ENCODE measurements at regions not wholly inside any gene's neighbourhood (a gene's known extent, or its start where the extent isn't known, plus 50 kb on each side); places are given as distances from the start of the nearest gene placed in this dataset.

- no peak overlapping the region for H3K9ac ChIP-seq (ENCODE audit: low read length)
Observed at GRCh38 chr11:123362941-123363340, 67.1 kb upstream of the GRAMD1B start.

GRCh38 chr11:123362186-123362585 is 67.9 kb upstream of the GRAMD1B start:
- Histone ChIP-seq H3K4me3 (ENCODE audit: low read length) (no peak overlapping the region), H3K4me1 (ENCODE audit: low read length) (no peaks in the 10 kb centered on the region), H3K9me3 (replicated peaks; ENCODE audit: insufficient read depth, low read length) (no peaks in the 10 kb centered on the region), H3K36me3 (replicated peaks; ENCODE audit: insufficient read depth, low read length) (no peaks in the 10 kb centered on the region), H3F3A (ENCODE audit: insufficient read depth, low read length) (no peaks in the 10 kb centered on the region), H3K27me3 (replicated peaks; ENCODE audit: insufficient read depth, low read length) (peaks cover 15% of the 10 kb centered on the region; the same call in 1 of the 2 replicates), H2AFZ (ENCODE audit: low read length) (no peak overlapping the region), H3K79me2 (ENCODE audit: low read length) (no peaks in the 10 kb centered on the region), H3K27ac (ENCODE audit: low read length) (no peak overlapping the region), H3K4me2 (ENCODE audit: low read depth, low read length) (no peak overlapping the region), H3K9me2 (replicated peaks; ENCODE audit: insufficient read depth, low read length) (no peaks in the 10 kb centered on the region), H3K9ac (ENCODE audit: low read length) (no peak overlapping the region), H4K20me1 (ENCODE audit: insufficient read depth, low read length) (no peaks in the 10 kb centered on the region)
- DNase-seq = no peak
- TF ChIP-seq EZH2 (optimal IDR thresholded peaks at IDR 0.05; ENCODE audit: low read depth, low read length) (no peak), EZH2phosphoT487 (IDR thresholded peaks at IDR 0.05; ENCODE audit: low read length) (no peak)
- TF ChIP-seq, protein P1, sequence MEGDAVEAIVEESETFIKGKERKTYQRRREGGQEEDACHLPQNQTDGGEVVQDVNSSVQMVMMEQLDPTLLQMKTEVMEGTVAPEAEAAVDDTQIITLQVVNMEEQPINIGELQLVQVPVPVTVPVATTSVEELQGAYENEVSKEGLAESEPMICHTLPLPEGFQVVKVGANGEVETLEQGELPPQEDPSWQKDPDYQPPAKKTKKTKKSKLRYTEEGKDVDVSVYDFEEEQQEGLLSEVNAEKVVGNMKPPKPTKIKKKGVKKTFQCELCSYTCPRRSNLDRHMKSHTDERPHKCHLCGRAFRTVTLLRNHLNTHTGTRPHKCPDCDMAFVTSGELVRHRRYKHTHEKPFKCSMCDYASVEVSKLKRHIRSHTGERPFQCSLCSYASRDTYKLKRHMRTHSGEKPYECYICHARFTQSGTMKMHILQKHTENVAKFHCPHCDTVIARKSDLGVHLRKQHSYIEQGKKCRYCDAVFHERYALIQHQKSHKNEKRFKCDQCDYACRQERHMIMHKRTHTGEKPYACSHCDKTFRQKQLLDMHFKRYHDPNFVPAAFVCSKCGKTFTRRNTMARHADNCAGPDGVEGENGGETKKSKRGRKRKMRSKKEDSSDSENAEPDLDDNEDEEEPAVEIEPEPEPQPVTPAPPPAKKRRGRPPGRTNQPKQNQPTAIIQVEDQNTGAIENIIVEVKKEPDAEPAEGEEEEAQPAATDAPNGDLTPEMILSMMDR (IDR thresholded peaks at IDR 0.05; ENCODE audit: low read length) = no peak

More at GRCh38 chr11:123362941-123363340, 67.1 kb upstream of the GRAMD1B start:
- H3K27me3 ChIP-seq (replicated peaks; ENCODE audit: insufficient read depth, low read length) = peaks cover 12% of the 10 kb centered on the region; the same call in 1 of the 2 replicates
- TF ChIP-seq, protein P1 (IDR thresholded peaks at IDR 0.05; ENCODE audit: low read length) = no peak
- TF ChIP-seq EZH2phosphoT487 (IDR thresholded peaks at IDR 0.05; ENCODE audit: low read length) (no peak), EZH2 (optimal IDR thresholded peaks at IDR 0.05; ENCODE audit: low read depth, low read length) (no peak)
- H3K4me2 ChIP-seq (ENCODE audit: low read depth, low read length) = no peak overlapping the region
- no peaks in the 10 kb centered on the region for H3K4me1 ChIP-seq (ENCODE audit: low read length)
- H3F3A ChIP-seq (ENCODE audit: insufficient read depth, low read length) = no peaks in the 10 kb centered on the region
- H2AFZ ChIP-seq (ENCODE audit: low read length) = no peak overlapping the region
- no peaks in the 10 kb centered on the region for H3K9me2 ChIP-seq (replicated peaks; ENCODE audit: insufficient read depth, low read length)
- H3K4me3 ChIP-seq (ENCODE audit: low read length) = no peak overlapping the region
- no peaks in the 10 kb centered on the region for H3K9me3 ChIP-seq (replicated peaks; ENCODE audit: insufficient read depth, low read length)
- no peaks in the 10 kb centered on the region for H3K36me3 ChIP-seq (replicated peaks; ENCODE audit: insufficient read depth, low read length)
- H3K27ac ChIP-seq (ENCODE audit: low read length) = no peak overlapping the region
- no peaks in the 10 kb centered on the region for H4K20me1 ChIP-seq (ENCODE audit: insufficient read depth, low read length)
- no peaks in the 10 kb centered on the region for H3K79me2 ChIP-seq (ENCODE audit: low read length)
- no peak for DNase-seq

- TF ChIP-seq EZH2 (optimal IDR thresholded peaks at IDR 0.05; ENCODE audit: low read depth, low read length) = no peak
- no peak for TF ChIP-seq EZH2phosphoT487 (IDR thresholded peaks at IDR 0.05; ENCODE audit: low read length)
- TF ChIP-seq, protein P1 (IDR thresholded peaks at IDR 0.05; ENCODE audit: low read length) = no peak
- Histone ChIP-seq H3K4me2 (ENCODE audit: low read depth, low read length) (no peak overlapping the region), H3K9me2 (replicated peaks; ENCODE audit: insufficient read depth, low read length) (no peaks in the 10 kb centered on the region), H3K27me3 (replicated peaks; ENCODE audit: insufficient read depth, low read length) (peaks cover 15% of the 10 kb centered on the region; the same call in 1 of the 2 replicates), H3F3A (ENCODE audit: insufficient read depth, low read length) (no peaks in the 10 kb centered on the region), H3K79me2 (ENCODE audit: low read length) (no peaks in the 10 kb centered on the region), H3K27ac (ENCODE audit: low read length) (no peak overlapping the region), H2AFZ (ENCODE audit: low read length) (no peak overlapping the region), H4K20me1 (ENCODE audit: insufficient read depth, low read length) (no peaks in the 10 kb centered on the region), H3K4me3 (ENCODE audit: low read length) (no peak overlapping the region), H3K36me3 (replicated peaks; ENCODE audit: insufficient read depth, low read length) (no peaks in the 10 kb centered on the region), H3K9ac (ENCODE audit: low read length) (no peak overlapping the region), H3K9me3 (replicated peaks; ENCODE audit: insufficient read depth, low read length) (no peaks in the 10 kb centered on the region), H3K4me1 (ENCODE audit: low read length) (no peaks in the 10 kb centered on the region)
- no peak for DNase-seq
Observed at GRCh38 chr11:123361110-123361509, 69.0 kb upstream of the GRAMD1B start.

All from MM.1S (cell line).